Activated gamma-delta T cell treated with Interleukin-2 at 50 U/mL for 16 hours (primary cell): ENCODE measurements at regions not wholly inside any gene's neighbourhood (a gene's known extent, or its start where the extent isn't known, plus 50 kb on each side); places are given as distances from the start of the nearest gene placed in this dataset.
"Not testable (repeated sequence)": the region's sequence is repeated elsewhere in the genome, so short reads cannot be mapped to it uniquely, and the experiment has no call there.

ENCODE experiments used
- DNase-seq: peaks from one replicate; pipeline ENCODE4 v3.0.0-alpha.2; 2020

DNA sequence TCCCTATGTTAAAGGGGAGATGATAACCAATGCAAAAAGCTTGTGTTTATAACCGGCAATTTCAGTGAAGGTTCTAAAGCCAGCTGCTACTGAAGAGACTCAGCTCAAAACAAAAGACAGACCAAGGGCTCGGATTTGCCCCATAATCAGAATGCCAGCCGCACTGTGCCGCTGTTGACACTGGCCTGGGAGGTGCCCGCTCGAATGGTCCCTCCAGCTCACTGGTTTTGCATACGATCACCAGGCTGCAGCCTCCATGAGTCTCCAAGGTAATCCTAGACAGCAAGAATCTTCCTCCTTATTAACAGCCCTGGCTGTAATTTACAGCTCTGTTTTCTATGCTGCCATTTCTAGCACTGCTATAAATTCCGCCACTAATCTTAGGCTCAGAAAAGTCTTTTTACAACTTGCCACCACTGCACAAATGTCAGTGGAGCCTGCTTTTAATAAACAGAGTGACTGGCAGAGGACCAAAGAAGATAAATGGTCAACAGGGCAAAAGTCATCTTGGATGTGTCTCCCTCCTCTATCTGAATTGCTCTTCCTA lies 155.7 kb upstream of the SH3BP4 start:
- no peak for DNase-seq

GRCh38 chr2:234795272-234795920 lies 156.4 kb upstream of the SH3BP4 start:
- no peak for DNase-seq

DNA sequence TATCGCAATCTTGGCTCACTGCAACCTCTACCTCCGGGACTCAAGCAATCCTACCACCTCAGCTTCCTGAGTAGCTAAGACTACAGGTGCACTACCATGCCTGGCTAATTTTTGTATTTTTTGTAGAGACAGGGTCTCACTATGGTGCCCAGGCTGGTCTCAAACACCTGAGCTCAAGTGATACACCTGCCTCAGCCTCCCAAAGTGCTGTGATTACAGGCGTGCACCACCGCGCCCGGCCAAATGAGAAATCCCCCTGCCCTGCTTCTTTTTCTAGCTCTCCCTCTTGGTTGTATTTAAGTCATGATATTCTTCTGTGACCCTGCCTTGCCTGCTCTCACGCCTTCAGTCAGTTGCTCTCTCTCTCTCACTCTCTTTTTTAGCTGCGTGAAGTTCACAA lies 157.0 kb upstream of the SH3BP4 start:
- no peak for DNase-seq

DNA sequence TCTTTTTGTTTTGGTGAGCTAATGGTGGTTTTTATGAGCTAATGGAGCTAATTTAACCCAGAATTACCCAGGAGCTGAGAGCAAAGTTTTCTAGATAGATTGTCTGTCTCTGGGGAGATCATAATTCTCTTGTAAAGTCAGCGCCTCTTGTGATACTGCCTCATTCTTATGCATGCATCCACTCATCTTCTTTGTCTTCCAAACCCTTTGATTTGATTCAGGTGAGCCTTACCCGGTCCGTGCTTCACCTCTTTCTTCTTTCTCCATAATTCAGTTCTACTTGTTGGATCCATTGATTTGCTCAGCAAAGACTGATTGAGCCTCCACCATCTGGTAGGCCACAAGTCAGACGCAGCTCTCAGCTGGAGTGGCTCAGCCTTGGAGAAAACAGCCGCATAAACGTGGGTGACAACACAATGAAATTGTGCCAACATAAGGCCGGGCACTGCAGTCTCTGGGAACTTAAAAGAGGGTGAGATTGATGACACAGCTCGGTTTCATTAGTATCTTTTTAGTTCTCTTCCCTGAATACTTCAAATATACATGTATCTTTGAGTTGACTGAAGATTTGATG lies 158.5 kb upstream of the SH3BP4 start:
- DNase-seq: no peak

GRCh38 chr2:234792621-234793022 lies 159.2 kb upstream of the SH3BP4 start:
- DNase-seq: no peak

DNA sequence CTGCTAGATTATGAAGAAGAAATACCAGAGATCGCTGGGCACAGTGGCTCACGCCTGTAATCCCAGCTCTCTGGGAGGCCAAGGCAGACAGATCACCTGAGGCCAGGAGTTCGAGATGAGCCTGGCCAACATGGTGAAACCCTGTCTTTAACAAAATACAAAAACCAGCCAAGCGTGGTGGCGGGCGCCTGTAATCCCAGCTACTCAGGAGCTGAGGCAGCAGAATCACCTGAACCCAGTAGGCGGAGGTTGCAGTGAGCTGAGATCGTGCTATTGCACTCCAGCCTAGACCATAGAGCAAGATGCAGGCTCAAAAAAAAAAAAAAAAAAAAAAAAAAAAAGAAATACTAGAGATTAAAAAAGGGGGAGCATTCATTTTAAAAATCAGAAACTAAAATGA lies 159.7 kb upstream of the SH3BP4 start:
- not testable (repeated sequence) for DNase-seq

GRCh38 chr2:234790380-234790779 lies 161.4 kb upstream of the SH3BP4 start:
- DNase-seq: no peak

DNA sequence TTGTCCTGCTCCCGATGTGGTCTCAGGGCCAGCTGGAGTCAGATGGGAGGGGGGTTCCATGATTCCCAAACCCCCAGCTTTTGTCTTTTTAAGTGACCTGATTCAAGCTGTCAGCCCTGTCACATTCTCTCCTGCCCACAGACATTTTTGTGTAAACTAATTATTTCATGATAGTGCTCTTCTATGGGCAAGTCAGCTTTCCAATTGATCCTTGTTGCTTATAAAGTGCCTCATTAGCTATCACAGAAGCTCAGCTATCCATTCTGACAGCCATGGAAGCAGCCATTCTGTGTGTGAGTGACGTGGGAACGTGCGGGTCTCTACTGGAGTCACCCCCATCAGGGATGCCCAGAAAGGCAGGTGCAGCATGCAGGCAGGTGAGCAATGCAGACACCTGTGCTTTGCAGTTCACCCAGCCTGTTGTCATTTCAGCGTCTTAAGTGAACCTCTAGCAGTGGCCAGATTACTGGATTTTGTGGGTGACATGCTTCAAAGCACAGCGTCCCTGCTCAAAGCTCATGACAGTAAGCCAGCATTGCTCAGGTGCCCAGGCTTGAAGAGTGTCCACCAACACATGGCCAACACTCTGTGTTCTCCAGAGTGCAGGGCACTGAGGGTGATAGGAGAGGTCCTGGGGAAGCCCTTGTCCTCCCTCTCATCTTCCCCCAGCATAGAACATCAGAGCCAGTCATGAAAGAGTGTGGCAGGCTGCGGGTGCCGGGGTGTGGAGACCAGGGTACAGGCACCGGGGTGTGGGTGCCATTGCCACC lies 162.1 kb upstream of the SH3BP4 start:
- DNase-seq: no peak

GRCh38 chr2:234788841-234789240 lies 163.0 kb upstream of the SH3BP4 start:
- no peak for DNase-seq

DNA sequence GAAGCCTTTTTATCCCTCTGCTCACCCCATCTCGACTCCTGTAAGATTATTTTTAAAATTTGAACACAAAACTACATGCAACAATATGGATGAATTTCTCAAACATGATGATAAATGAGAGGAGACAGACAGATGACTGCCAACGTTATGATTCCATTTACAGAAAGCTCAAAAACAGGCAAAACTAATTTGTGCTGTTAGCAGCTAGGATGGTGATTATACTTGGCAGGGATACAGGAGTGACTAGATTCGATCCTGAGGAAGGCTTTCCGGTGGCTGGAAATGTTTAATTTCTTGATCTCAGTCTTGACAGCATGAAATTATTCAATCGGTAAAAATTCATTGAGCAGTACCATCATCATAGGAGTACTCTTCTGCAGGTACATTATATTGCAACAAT lies 163.4 kb upstream of the SH3BP4 start:
- DNase-seq: no peak

- DNase-seq: no peak
Observed at GRCh38 chr2:234787114-234787513, 164.7 kb upstream of the SH3BP4 start.

DNA sequence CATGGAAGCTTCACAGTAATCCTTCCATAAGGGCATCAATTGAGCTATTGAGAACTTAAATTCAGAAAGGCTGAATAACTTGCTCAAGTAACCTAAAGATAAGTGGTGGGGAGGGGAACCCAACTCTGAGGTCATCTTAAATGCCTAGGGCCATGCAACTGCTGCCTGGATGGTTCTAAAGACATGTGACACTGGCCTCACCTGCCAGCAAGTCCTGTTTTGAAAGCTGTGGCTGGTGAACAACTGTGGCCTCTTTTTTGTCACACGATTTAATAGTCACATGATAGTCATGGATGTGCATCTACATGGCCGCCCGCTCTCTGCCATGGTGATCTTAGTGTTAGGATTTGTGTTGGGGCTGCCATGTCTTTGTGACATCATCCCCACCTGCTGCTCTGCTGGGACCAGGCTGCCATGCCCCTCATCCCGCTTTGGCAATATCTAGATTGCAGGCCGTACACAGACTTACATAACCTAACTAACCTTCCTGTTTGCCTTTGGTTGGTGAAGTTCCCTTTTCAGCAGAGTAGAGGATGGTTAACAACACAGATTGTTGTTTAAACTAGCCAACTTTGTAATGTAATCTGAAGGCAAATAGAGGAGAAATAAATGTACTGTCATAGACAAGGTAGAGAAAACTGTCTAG lies 177.9 kb upstream of the SH3BP4 start:
- DNase-seq: no peak

- no peak for DNase-seq
Observed at GRCh38 chr2:234773129-234773528, 178.7 kb upstream of the SH3BP4 start.

DNA sequence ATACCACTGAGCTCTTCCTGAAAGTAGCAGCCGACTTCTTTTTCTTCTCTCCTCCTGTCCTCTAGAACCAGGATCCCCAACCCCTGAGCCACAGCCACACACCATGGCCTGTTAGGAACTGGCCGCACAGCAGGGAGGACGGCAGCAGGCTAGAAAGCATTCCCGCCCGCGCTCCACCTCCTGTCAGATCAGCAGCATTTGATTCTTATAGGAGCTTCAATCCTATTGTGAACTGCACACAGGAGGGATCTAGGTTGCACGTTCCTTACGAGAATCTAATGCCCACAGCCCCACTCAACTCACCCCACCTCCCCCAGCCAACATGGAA lies 179.1 kb upstream of the SH3BP4 start:
- DNase-seq: no peak

- no peak for DNase-seq
Observed at GRCh38 chr2:234771980-234772732, 179.7 kb upstream of the SH3BP4 start.

- no peak for DNase-seq
Observed at GRCh38 chr2:234771176-234771575, 180.6 kb upstream of the SH3BP4 start.

- DNase-seq: no peak
Observed at GRCh38 chr2:234770715-234771141, 181.1 kb upstream of the SH3BP4 start.

GRCh38 chr2:234770031-234770506 lies 181.7 kb upstream of the SH3BP4 start:
- DNase-seq: no peak

- DNase-seq: no peak
Observed at GRCh38 chr2:234768608-234769196, 183.1 kb upstream of the SH3BP4 start.

DNA sequence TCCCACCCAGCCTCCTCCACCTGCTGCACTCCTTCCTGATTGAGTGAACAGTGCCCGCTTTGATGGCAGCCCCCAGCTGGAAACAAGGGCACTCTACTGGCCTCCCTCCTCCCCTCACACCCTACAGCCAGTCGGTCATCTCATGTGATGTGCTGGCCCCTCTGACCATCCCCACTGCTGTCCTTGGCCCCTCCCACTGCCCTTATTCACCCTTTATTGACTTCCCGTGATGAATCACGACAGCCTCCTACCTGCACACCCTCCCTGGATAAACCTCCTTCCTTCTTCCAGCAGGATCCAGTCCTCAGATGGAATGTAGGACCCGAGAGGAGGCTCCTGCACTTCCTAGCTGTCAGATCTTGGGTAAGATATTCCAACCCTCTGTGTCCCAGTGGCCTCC lies 186.5 kb upstream of the SH3BP4 start:
- no peak for DNase-seq

GRCh38 chr2:234764372-234764771 lies 187.4 kb upstream of the SH3BP4 start:
- DNase-seq: no peak
